GM23338 (cell line): ENCODE measurements at regions not wholly inside any gene's neighbourhood (a gene's known extent, or its start where the extent isn't known, plus 50 kb on each side); places are given as distances from the start of the nearest gene placed in this dataset.

Source experiments
- CREB1 ChIP-seq: fragments of 250-450 bp; sonication (Bioruptor Pico); IDR thresholded peaks from 2 replicates; pipeline ENCODE4 v1.5.0; 2020; ENCODE audit warnings: low read depth, mild to moderate bottlenecking, moderate library complexity
- CTCF ChIP-seq, 2 experiments: fragments of 200-600 bp in 1 of 2; sonication (generic) in 1 of 2; conservative IDR thresholded peaks; 2 replicates each; pipeline versions ENCODE4 v1.5.1 to v1.6.1; 2016 to 2017; ENCODE audit warnings: antibody characterized with exemption in 2 of 2, low read depth in 2 of 2, mild to moderate bottlenecking in 2 of 2, moderate library complexity in 1 of 2
- ETS1 ChIP-seq: IDR thresholded peaks from 2 replicates; pipeline ENCODE4 v1.6.1; 2016; ENCODE audit warnings: antibody characterized with exemption
- EZH2 ChIP-seq: fragments of 200-600 bp; sonication (generic); IDR thresholded peaks from one replicate; pipeline ENCODE4 v1.8.0; 2017; ENCODE audit warnings: antibody characterized with exemption, mild to moderate bottlenecking, low read depth; ENCODE audit not compliant: unreplicated experiment
- EZH2phosphoT487 ChIP-seq: fragments of 200-600 bp; sonication (generic); IDR thresholded peaks from one replicate; pipeline ENCODE4 v1.8.1; 2018; ENCODE audit warnings: antibody characterized with exemption; ENCODE audit not compliant: unreplicated experiment
- NANOG ChIP-seq: IDR thresholded peaks from 2 replicates; pipeline ENCODE4 v1.6.1; 2016; ENCODE audit warnings: antibody characterized with exemption, borderline replicate concordance
- POLR2AphosphoS5 ChIP-seq: IDR thresholded peaks from 2 replicates; pipeline ENCODE4 v1.6.1; 2016; ENCODE audit warnings: antibody characterized with exemption, low read depth
- REST ChIP-seq: IDR thresholded peaks from one replicate; pipeline ENCODE4 v1.6.1; 2018; ENCODE audit warnings: antibody characterized with exemption; ENCODE audit not compliant: unreplicated experiment
- STAT1 ChIP-seq: IDR thresholded peaks from one replicate; pipeline ENCODE4 v1.6.1; 2016; ENCODE audit warnings: antibody characterized with exemption; ENCODE audit not compliant: unreplicated experiment
- ZNF331 ChIP-seq: fragments of 250-450 bp; sonication (Bioruptor Pico); IDR thresholded peaks from 2 replicates; pipeline ENCODE4 v1.5.0; 2020; ENCODE audit warnings: low read depth, mild to moderate bottlenecking, moderate library complexity

- TF ChIP-seq CTCF (conservative IDR thresholded peaks at IDR 0.05; ENCODE audit: low read depth in 2 of 2) (no peak), EZH2phosphoT487 (no peak), POLR2AphosphoS5 (no peak), REST (no peak), EZH2 (no peak), NANOG (no peak), CREB1 (CRISPR knock-in tag) (no peak), ZNF331 (CRISPR knock-in tag) (no peak), STAT1 (no peak), ETS1 (no peak)
These were observed 144.7 kb downstream of the MYCN start for GRCh38 chr2:16085073-16085472.
